B cell (primary cell): ENCODE measurements at regions not wholly inside any gene's neighbourhood (a gene's known extent, or its start where the extent isn't known, plus 50 kb on each side); places are given as distances from the start of the nearest gene placed in this dataset.

Source experiments
- ATAC-seq: fragments of 200-7000 bp; cut with Tn5 transposase; one replicate; pipeline ENCODE4 v1.10.0; 2021; ENCODE audit warnings: low read depth, mild to moderate bottlenecking, moderate number of reproducible peaks, moderate library complexity
- CTCF ChIA-PET: fragments of 350-600 bp; sonication (Branson Sonifier 250); formaldehyde crosslinking; loops from one replicate; lab custom pipeline; 2021; ENCODE audit warnings: antibody characterized with exemption, inconsistent platforms; lab: Charles Lee
- POLR2A ChIA-PET: fragments of 350-600 bp; sonication (Branson Sonifier 250); formaldehyde crosslinking; loops from one replicate; lab custom pipeline; 2021; ENCODE audit warnings: antibody characterized with exemption; lab: Charles Lee
- DNase-seq: peaks from one replicate; pipeline ENCODE4 v3.0.0; 2013
- H2AFZ ChIP-seq: 2 replicates; pipeline ENCODE4 v1.6.1; 2012; ENCODE audit warnings: mild to moderate bottlenecking, low read depth, low read length; ENCODE audit not compliant: insufficient read depth, poor library complexity, severe bottlenecking
- H3K27ac ChIP-seq, 2 donors: 1 replicate in 1 of 2; 2 replicates in 1 of 2; pipeline ENCODE4 v1.5.1; 2012 to 2013; ENCODE audit warnings: low read length in 2 of 2, mild to moderate bottlenecking in 2 of 2, moderate library complexity in 1 of 2
- H3K27me3 ChIP-seq, 4 experiments: fragments of 200-600 bp in 1 of 4; sonication (generic) in 1 of 4; replicated peaks in 1 of 4; 1 replicate in 2 of 4; 2 replicates in 2 of 4; pipeline versions ENCODE4 v1.6.1 to v1.7.0; 2013 to 2016; ENCODE audit warnings: low read length in 3 of 4, mild to moderate bottlenecking in 2 of 4, mixed read lengths in 1 of 4, moderate library complexity in 1 of 4; ENCODE audit not compliant: insufficient read depth in 4 of 4, control insufficient read depth in 3 of 4; ENCODE audit errors: control extremely low read depth in 1 of 4
- H3K36me3 ChIP-seq, 2 experiments: replicated peaks in 1 of 2; 1 replicate in 1 of 2; 2 replicates in 1 of 2; pipeline versions ENCODE4 v1.6.1 to v1.7.1; 2013; ENCODE audit warnings: low read length in 1 of 2; ENCODE audit not compliant: insufficient read depth in 2 of 2, control insufficient read depth in 1 of 2; ENCODE audit errors: control extremely low read depth in 1 of 2, extremely low read depth in 1 of 2
- H3K4me1 ChIP-seq, 2 donors: fragments of 200-600 bp in 1 of 2; sonication (generic) in 1 of 2; 1 replicate in 1 of 2; 2 replicates in 1 of 2; pipeline versions ENCODE4 v1.5.1 to v1.6.1; 2013 to 2017; ENCODE audit warnings: low read length in 2 of 2; ENCODE audit not compliant: control insufficient read depth in 2 of 2, insufficient read depth in 2 of 2
- H3K4me2 ChIP-seq: replicated peaks from 2 replicates; pipeline ENCODE3; 2012; ENCODE audit warnings: mild to moderate bottlenecking, low read depth, low read length; ENCODE audit not compliant: poor library complexity, severe bottlenecking
- H3K4me3 ChIP-seq, 5 experiments: fragments of 200-600 bp in 1 of 5; sonication (generic) in 1 of 5; 1 replicate in 3 of 5; 2 replicates in 2 of 5; pipeline versions ENCODE4 v1.5.1 to v1.7.0; 2011 to 2016; ENCODE audit warnings: low read length in 4 of 5, mild to moderate bottlenecking in 4 of 5, low read depth in 2 of 5, control low read depth in 1 of 5, moderate library complexity in 1 of 5; ENCODE audit not compliant: insufficient read depth in 1 of 5; ENCODE audit errors: control extremely low read depth in 1 of 5, extremely low read depth in 1 of 5
- H3K79me2 ChIP-seq: fragments of 200-600 bp; sonication (generic); one replicate; pipeline ENCODE4 v1.6.0; 2016; ENCODE audit warnings: low read length; ENCODE audit not compliant: control insufficient read depth, insufficient read depth
- H3K9ac ChIP-seq: fragments of 200-600 bp; sonication (generic); 2 replicates; pipeline ENCODE4 v1.6.1; 2017; ENCODE audit warnings: mild to moderate bottlenecking, low read length, moderate library complexity
- H3K9me3 ChIP-seq, 3 donors: one replicate each; pipeline versions ENCODE4 v1.6.1 to v1.7.1; 2013; ENCODE audit warnings: low read length in 2 of 3; ENCODE audit not compliant: control insufficient read depth in 2 of 3, insufficient read depth in 1 of 3; ENCODE audit errors: control extremely low read depth in 1 of 3
- H4K20me1 ChIP-seq: 2 replicates; pipeline ENCODE4 v1.6.0; 2012; ENCODE audit warnings: mild to moderate bottlenecking, low read length; ENCODE audit not compliant: insufficient read depth, control insufficient read depth, poor library complexity, severe bottlenecking
- H3K27ac Mint-ChIP-seq: one replicate; pipeline ENCODE4 v1.8.0; 2021; ENCODE audit warnings: mixed read lengths
- H3K27me3 Mint-ChIP-seq: one replicate; pipeline ENCODE4 v1.8.0; 2021; ENCODE audit warnings: mixed read lengths
- H3K4me1 Mint-ChIP-seq: one replicate; pipeline ENCODE4 v1.8.0; 2021; ENCODE audit warnings: mixed read lengths
- H3K4me3 Mint-ChIP-seq: one replicate; pipeline ENCODE4 v1.8.0; 2021; ENCODE audit warnings: mixed read lengths
- H3K9me3 Mint-ChIP-seq: one replicate; pipeline ENCODE4 v1.8.0; 2022; ENCODE audit warnings: mixed read lengths; ENCODE audit not compliant: insufficient read depth
- CTCF ChIP-seq: fragments of 200-600 bp; IDR thresholded peaks from one replicate; pipeline ENCODE4 v1.8.0; 2022; ENCODE audit warnings: antibody characterized with exemption, mild to moderate bottlenecking
- EZH2 ChIP-seq: IDR thresholded peaks from 2 replicates; pipeline ENCODE4 v1.6.1; 2012; ENCODE audit warnings: borderline replicate concordance, low read depth, mild to moderate bottlenecking, moderate library complexity, low read length; ENCODE audit not compliant: insufficient read depth, poor library complexity, severe bottlenecking
- WGBS: methylation state at CpG from one replicate; pipeline ENCODE4 v1.1.5; 2013; ENCODE audit warnings: missing lambda C conversion rate; ENCODE audit not compliant: insufficient coverage; 5-methylcytosine and 5-hydroxymethylcytosine counted together
- intact Hi-C: fragments of 100-400 bp; cut with micrococcal nuclease; formaldehyde crosslinking; loops from one replicate; pipeline ENCODE4 v1.10.0; 2022

GRCh38 chr5:154562244-154562880, 84.3 kb upstream of the HAND1 start:
- no peak for TF ChIP-seq EZH2
- no peak for TF ChIP-seq CTCF
- POLR2A ChIA-PET = no interaction called here
- intact Hi-C loops = no loop called here

GRCh38 chr5:154559398-154560276, 81.6 kb upstream of the HAND1 start:
- H3K9me3 Mint-ChIP-seq = no peaks in the 10 kb centered on the region
- no peak overlapping the region for H3K4me3 Mint-ChIP-seq
- no peaks in the 10 kb centered on the region for H3K36me3 ChIP-seq
- no peak overlapping the region for H3K4me3 ChIP-seq
- ChIA-PET CTCF (no interaction called here), POLR2A (no interaction called here)
- peaks cover 0 to 2% (median 0%) of the 10 kb centered on the region in 3 donors for H3K9me3 ChIP-seq
- H3K27ac ChIP-seq = no peak overlapping the region
- WGBS = 73% methylated on average over 4 of the region's 6 CpGs
- H3K27me3 Mint-ChIP-seq = peaks cover 32% of the 10 kb centered on the region
- TF ChIP-seq EZH2 (no peak), CTCF (no peak)
- H3K4me1 ChIP-seq = no peaks in the 10 kb centered on the region
- H3K9ac ChIP-seq = no peak overlapping the region
- ATAC-seq (no peak), DNase-seq (no peak)
- no peaks in the 10 kb centered on the region for H4K20me1 ChIP-seq
- intact Hi-C loops = no loop called here
- no peaks in the 10 kb centered on the region for H3K79me2 ChIP-seq
- peaks cover 0 to 13% (median 2%) of the 10 kb centered on the region in 4 experiments for H3K27me3 ChIP-seq
- no peak overlapping the region for H3K4me2 ChIP-seq
- no peak overlapping the region for H2AFZ ChIP-seq
- no peak overlapping the region for H3K27ac Mint-ChIP-seq
- no peaks in the 10 kb centered on the region for H3K4me1 Mint-ChIP-seq

More at GRCh38 chr5:154562244-154562880, 84.3 kb upstream of the HAND1 start:
- H3K27me3 Mint-ChIP-seq = peaks cover 40% of the 10 kb centered on the region
- Histone ChIP-seq H3K79me2 (no peaks in the 10 kb centered on the region), H3K4me1 (no peaks in the 10 kb centered on the region), H3K9me3 (no peaks in the 10 kb centered on the region), H3K4me3 (no peak overlapping the region), H3K27me3 (peaks cover 0 to 13% (median 2%) of the 10 kb centered on the region in 4 experiments), H3K4me2 (no peak overlapping the region), H2AFZ (no peak overlapping the region), H3K36me3 (no peaks in the 10 kb centered on the region), H4K20me1 (no peaks in the 10 kb centered on the region), H3K9ac (no peak overlapping the region), H3K27ac (no peak overlapping the region)
- WGBS = 84% methylated on average over 4 of the region's 4 CpGs
- H3K27ac Mint-ChIP-seq = no peak overlapping the region
- H3K4me3 Mint-ChIP-seq = no peak overlapping the region
- H3K9me3 Mint-ChIP-seq = no peaks in the 10 kb centered on the region
- CTCF ChIA-PET = no interaction called here
- H3K4me1 Mint-ChIP-seq = no peaks in the 10 kb centered on the region
- ATAC-seq (no peak), DNase-seq (no peak)
